ENCODE measurements at regions not wholly inside any gene's neighbourhood (a gene's known extent, or its start where the extent isn't known, plus 50 kb on each side); places are given as distances from the start of the nearest gene placed in this dataset.

- TF ChIP-seq CTCF (IDR thresholded peaks at IDR 0.05; ENCODE audit: low read depth, low read length), result no peak
- no peak overlapping the region for H3K4me3 ChIP-seq (ENCODE audit: low read depth, low read length)
Observed at GRCh38 chr2:217068677-217069250, 208.9 kb upstream of the TNP1 start.

- TF ChIP-seq CTCF (IDR thresholded peaks at IDR 0.05; ENCODE audit: low read depth, low read length), result no peak
- no peak overlapping the region for H3K4me3 ChIP-seq (ENCODE audit: low read depth, low read length)
Observed at GRCh38 chr2:217067787-217068186, 207.9 kb upstream of the TNP1 start.

GRCh38 chr2:217066510-217067270 is 206.8 kb upstream of the TNP1 start:
- TF ChIP-seq CTCF (IDR thresholded peaks at IDR 0.05; ENCODE audit: low read depth, low read length), result no peak
- no peak overlapping the region for H3K4me3 ChIP-seq (ENCODE audit: low read depth, low read length)

GRCh38 chr2:217065695-217066405 is 206.0 kb upstream of the TNP1 start:
- H3K4me3 ChIP-seq (ENCODE audit: low read depth, low read length), result no peak overlapping the region
- TF ChIP-seq CTCF (IDR thresholded peaks at IDR 0.05; ENCODE audit: low read depth, low read length), result no peak

GRCh38 chr2:217065012-217065290 is 205.1 kb upstream of the TNP1 start:
- no peak overlapping the region for H3K4me3 ChIP-seq (ENCODE audit: low read depth, low read length)
- no peak for TF ChIP-seq CTCF (IDR thresholded peaks at IDR 0.05; ENCODE audit: low read depth, low read length)

- H3K4me3 ChIP-seq (ENCODE audit: low read depth, low read length), result no peak overlapping the region
- no peak for TF ChIP-seq CTCF (IDR thresholded peaks at IDR 0.05; ENCODE audit: low read depth, low read length)
Observed at GRCh38 chr2:217064234-217065011, 204.6 kb upstream of the TNP1 start.

All from WI38 (cell line).